ENCODE measurements at regions not wholly inside any gene's neighbourhood (a gene's known extent, or its start where the extent isn't known, plus 50 kb on each side); places are given as distances from the start of the nearest gene placed in this dataset.

DNA sequence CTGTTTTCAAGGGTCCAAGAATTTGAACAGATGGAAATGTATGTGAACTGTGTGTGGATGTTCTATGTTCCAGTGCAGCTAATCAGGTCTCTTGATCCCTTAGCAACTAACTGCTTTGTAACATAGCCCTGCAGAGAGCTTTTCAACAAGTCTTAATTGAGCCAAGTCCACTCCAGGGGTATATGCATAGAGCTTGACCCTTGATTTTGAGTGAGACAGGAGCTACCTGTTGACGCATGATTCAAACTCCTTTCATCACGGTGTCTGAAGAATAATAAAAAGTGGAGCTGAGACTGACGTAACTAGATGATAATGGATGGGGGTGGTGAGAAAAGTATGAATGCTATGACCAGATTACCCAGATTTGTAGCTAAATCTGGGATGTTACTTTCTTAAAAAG lies 93.3 kb upstream of the CCDC54 start:
- no peaks in the 10 kb centered on the region for H3K27me3 ChIP-seq
- DNase-seq (ENCODE audit: low spot score in 2 of 2): no peak
- H3K27ac ChIP-seq: no peak overlapping the region
- 70 to 86% methylated on average over 3 of the region's 3 CpGs for WGBS, 2 donors
- H3K36me3 ChIP-seq: no peaks in the 10 kb centered on the region
- H3K4me1 ChIP-seq: no peaks in the 10 kb centered on the region
- H3K9me3 ChIP-seq: peaks cover 0 to 3% (median 0%) of the 10 kb centered on the region in 4 donors
- no peak overlapping the region for H3K4me3 ChIP-seq
- TF ChIP-seq EP300 (IDR thresholded peaks at IDR 0.05): no peak
- TF ChIP-seq, protein P1, sequence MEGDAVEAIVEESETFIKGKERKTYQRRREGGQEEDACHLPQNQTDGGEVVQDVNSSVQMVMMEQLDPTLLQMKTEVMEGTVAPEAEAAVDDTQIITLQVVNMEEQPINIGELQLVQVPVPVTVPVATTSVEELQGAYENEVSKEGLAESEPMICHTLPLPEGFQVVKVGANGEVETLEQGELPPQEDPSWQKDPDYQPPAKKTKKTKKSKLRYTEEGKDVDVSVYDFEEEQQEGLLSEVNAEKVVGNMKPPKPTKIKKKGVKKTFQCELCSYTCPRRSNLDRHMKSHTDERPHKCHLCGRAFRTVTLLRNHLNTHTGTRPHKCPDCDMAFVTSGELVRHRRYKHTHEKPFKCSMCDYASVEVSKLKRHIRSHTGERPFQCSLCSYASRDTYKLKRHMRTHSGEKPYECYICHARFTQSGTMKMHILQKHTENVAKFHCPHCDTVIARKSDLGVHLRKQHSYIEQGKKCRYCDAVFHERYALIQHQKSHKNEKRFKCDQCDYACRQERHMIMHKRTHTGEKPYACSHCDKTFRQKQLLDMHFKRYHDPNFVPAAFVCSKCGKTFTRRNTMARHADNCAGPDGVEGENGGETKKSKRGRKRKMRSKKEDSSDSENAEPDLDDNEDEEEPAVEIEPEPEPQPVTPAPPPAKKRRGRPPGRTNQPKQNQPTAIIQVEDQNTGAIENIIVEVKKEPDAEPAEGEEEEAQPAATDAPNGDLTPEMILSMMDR (IDR thresholded peaks at IDR 0.05): no peak
- TF ChIP-seq POLR2A (IDR thresholded peaks at IDR 0.05): no peak

DNA sequence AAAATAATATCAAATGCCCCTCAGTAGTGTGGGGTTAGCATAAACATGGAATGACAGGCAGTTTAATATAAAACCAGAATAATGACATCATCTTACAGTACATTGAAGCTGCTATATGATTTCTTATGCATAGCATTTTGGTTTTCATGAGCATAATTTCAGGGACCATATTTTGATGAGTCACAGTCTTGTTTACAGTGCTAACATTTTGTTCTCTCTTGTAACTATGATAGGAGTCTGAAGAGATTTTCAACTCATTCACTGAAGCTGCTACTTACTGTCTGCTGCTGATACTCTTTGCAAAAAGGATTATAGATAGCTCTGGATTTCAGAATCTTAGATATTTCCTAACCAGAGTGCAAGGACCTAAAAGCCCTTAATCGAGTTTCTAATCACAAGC lies 92.6 kb upstream of the CCDC54 start:
- no peaks in the 10 kb centered on the region for H3K4me1 ChIP-seq
- no peak for DNase-seq (ENCODE audit: low spot score in 2 of 2)
- no peak for TF ChIP-seq EP300 (IDR thresholded peaks at IDR 0.05)
- TF ChIP-seq, protein P1 (IDR thresholded peaks at IDR 0.05): no peak
- no peak for TF ChIP-seq POLR2A (IDR thresholded peaks at IDR 0.05)
- no peak overlapping the region for H3K4me3 ChIP-seq
- no peaks in the 10 kb centered on the region for H3K36me3 ChIP-seq
- no peaks in the 10 kb centered on the region for H3K27me3 ChIP-seq
- no peak overlapping the region for H3K27ac ChIP-seq
- peaks cover 0 to 3% (median 0%) of the 10 kb centered on the region in 4 donors for H3K9me3 ChIP-seq
- whole genome bisulfite sequencing, 2 donors: 54 to 56% methylated on average over 1 of the region's 1 CpG

DNA sequence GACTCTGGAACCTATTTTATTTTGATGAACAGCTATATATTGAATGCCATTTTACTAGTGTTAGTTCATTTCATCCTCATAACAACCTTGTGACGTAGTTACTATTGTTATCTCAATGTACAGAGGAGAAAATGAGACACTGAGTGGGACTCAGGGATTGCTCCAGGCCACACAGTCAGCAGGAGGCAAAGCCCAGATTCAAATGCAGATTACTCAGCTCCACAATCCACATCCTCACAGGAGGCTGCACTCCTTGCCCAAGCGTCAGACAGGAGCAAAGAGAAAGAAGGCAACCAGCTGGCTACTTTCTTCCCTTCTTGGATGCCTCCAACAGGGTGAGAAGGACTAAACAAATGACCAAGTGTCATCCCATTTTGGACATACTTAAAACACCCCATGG lies 92.0 kb upstream of the CCDC54 start:
- DNase-seq (ENCODE audit: low spot score in 2 of 2): no peak
- H3K27me3 ChIP-seq: no peaks in the 10 kb centered on the region
- H3K9me3 ChIP-seq: peaks cover 0 to 3% (median 0%) of the 10 kb centered on the region in 4 donors
- 72 to 89% methylated on average over 2 of the region's 2 CpGs for WGBS, 2 donors
- H3K4me3 ChIP-seq: no peak overlapping the region
- H3K36me3 ChIP-seq: no peaks in the 10 kb centered on the region
- no peak overlapping the region for H3K27ac ChIP-seq
- no peak for TF ChIP-seq POLR2A (IDR thresholded peaks at IDR 0.05)
- TF ChIP-seq EP300 (IDR thresholded peaks at IDR 0.05): no peak
- TF ChIP-seq, protein P1 (IDR thresholded peaks at IDR 0.05): no peak
- no peaks in the 10 kb centered on the region for H3K4me1 ChIP-seq

DNA sequence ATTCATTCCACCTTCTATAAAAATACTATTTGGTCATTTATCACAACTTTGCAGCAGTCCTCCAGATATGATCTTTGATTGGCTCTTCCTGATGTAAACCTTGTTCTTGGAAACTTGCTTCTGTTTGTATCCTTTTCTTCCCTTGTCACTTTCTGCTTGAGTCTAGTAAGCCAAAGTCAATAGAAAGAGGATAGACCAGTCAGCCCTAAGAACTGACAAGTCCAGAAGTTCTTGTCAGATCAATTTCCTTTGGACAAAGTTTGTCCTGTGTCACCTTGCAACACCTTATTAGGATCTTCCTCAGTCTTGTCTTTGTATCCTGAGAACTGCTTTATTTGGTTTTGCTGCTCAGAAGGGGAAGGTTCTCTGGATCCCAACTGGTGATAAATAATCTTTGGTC lies 87.9 kb upstream of the CCDC54 start:
- H3K9me3 ChIP-seq: peaks cover 0 to 7% (median 0%) of the 10 kb centered on the region in 4 donors
- no peaks in the 10 kb centered on the region for H3K36me3 ChIP-seq
- no peaks in the 10 kb centered on the region for H3K27me3 ChIP-seq
- TF ChIP-seq, protein P1 (IDR thresholded peaks at IDR 0.05): no peak
- TF ChIP-seq EP300 (IDR thresholded peaks at IDR 0.05) (no peak), POLR2A (IDR thresholded peaks at IDR 0.05) (no peak)
- H3K4me1 ChIP-seq: no peaks in the 10 kb centered on the region
- H3K4me3 ChIP-seq: no peak overlapping the region
- DNase-seq (ENCODE audit: low spot score in 2 of 2): no peak
- H3K27ac ChIP-seq: no peak overlapping the region

DNA sequence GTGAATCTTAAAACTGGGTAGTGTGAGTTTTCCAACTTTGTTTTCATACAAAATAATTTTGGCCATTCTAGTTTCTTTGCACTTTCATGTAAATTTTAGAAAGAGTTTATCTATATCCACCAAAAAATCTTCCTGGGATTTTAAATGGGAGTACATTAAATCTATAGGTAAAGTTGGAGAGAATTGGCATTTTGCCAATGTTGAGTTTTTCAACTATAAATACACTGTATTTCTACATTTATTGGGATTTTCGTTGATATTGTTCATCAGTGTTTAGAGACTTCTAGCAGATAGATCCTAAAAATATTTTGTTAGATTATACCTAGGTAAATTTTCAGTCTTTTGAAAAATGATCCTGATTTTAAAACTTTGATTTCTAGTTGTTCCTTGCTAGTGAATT lies 83.1 kb upstream of the CCDC54 start:
- H3K9me3 ChIP-seq: peaks cover 0 to 19% (median 0%) of the 10 kb centered on the region in 4 donors
- H3K4me3 ChIP-seq: no peak overlapping the region
- WGBS, 2 donors: 78 to 84% methylated on average over 1 of the region's 1 CpG
- H3K27me3 ChIP-seq: no peaks in the 10 kb centered on the region
- no peaks in the 10 kb centered on the region for H3K4me1 ChIP-seq
- TF ChIP-seq EP300 (IDR thresholded peaks at IDR 0.05) (no peak), POLR2A (IDR thresholded peaks at IDR 0.05) (no peak)
- TF ChIP-seq, protein P1 (IDR thresholded peaks at IDR 0.05): no peak
- no peak overlapping the region for H3K27ac ChIP-seq
- no peak for DNase-seq (ENCODE audit: low spot score in 2 of 2)
- peaks cover 0 to 5% (median 0%) of the 10 kb centered on the region in 3 donors for H3K36me3 ChIP-seq
